A549 (cell line): ENCODE measurements at regions not wholly inside any gene's neighbourhood (a gene's known extent, or its start where the extent isn't known, plus 50 kb on each side); places are given as distances from the start of the nearest gene placed in this dataset.

Source experiments
- ATAC-seq, 2 experiments: fragments of 200-7000 bp in 1 of 2; fragments of >200 bp in 1 of 2; cut with Nextera tagmentation in 1 of 2; cut with Tn5 transposase in 1 of 2; 3 replicates each; pipeline versions ENCODE4 v1.8.0 to v1.9.1; 2018 to 2020; ENCODE audit warnings: mild to moderate bottlenecking in 1 of 2, moderate library complexity in 1 of 2
- CTCF ChIA-PET: fragments of 300-600 bp; sonication (Branson Sonifier 250); formaldehyde crosslinking; extraction: SDS; loops from one replicate; lab custom pipeline; 2021; ENCODE audit warnings: antibody characterized with exemption, inconsistent platforms; lab: Yijun Ruan, JAX
- POLR2A ChIA-PET: fragments of 350-600 bp; formaldehyde crosslinking; extraction: SDS; loops from one replicate; lab custom pipeline; 2021; ENCODE audit warnings: antibody characterized with exemption, inconsistent platforms; lab: Yijun Ruan, JAX
- DNase-seq, 2 experiments: peaks; one replicate each; pipeline versions ENCODE4 v3.0.0 to v3.0.0-alpha.2; 2011 to 2016; ENCODE audit warnings: low read depth in 1 of 2, low spot score in 1 of 2
- FAIRE-seq: peaks from 2 replicates; lab custom pipeline; 2011; peaks lifted over from hg19 to GRCh38; lab: Jason Lieb, UNC
- H3K27ac ChIP-seq, 2 experiments: fragments of >200 bp; sonication (Bioruptor Twin); formaldehyde crosslinking; 3 replicates each; pipeline ENCODE4 v1.5.1; 2016 to 2017
- H3K4me1 ChIP-seq: fragments of >200 bp; sonication (Bioruptor Twin); formaldehyde crosslinking; 3 replicates; pipeline ENCODE4 v1.6.1; 2016
- H3K4me2 ChIP-seq: fragments of >200 bp; sonication (Bioruptor Twin); formaldehyde crosslinking; 3 replicates; pipeline ENCODE4 v1.6.1; 2016
- H3K4me3 ChIP-seq: fragments of >200 bp; sonication (Bioruptor Twin); formaldehyde crosslinking; 3 replicates; pipeline ENCODE4 v1.5.1; 2016
- H3K9me3 ChIP-seq: fragments of >200 bp; sonication (Bioruptor Twin); formaldehyde crosslinking; 3 replicates; pipeline ENCODE4 v1.6.1; 2016
- ATOH8 ChIP-seq: fragments of 250-450 bp; sonication (Bioruptor Pico); IDR thresholded peaks from 2 replicates; pipeline ENCODE4 v1.5.0; 2020; ENCODE audit warnings: low read depth, mild to moderate bottlenecking, moderate library complexity
- BCL3 ChIP-seq: fragments of >200 bp; sonication (Bioruptor Twin); formaldehyde crosslinking; IDR thresholded peaks from 3 replicates; pipeline ENCODE4 v1.6.1; 2016
- BHLHE40 ChIP-seq: IDR thresholded peaks from 2 replicates; pipeline ENCODE4 v1.6.1; 2012; ENCODE audit warnings: low read depth, low read length, inconsistent platforms
- CBX2 ChIP-seq: fragments of 200-600 bp; sonication (generic); IDR thresholded peaks from 2 replicates; pipeline ENCODE4 v1.6.1; 2016; ENCODE audit warnings: low read depth, mild to moderate bottlenecking, borderline replicate concordance
- CEBPB ChIP-seq, 2 experiments: fragments of >200 bp in 1 of 2; sonication (Bioruptor Twin) in 1 of 2; formaldehyde crosslinking in 1 of 2; IDR thresholded peaks; 2 replicates each; pipeline ENCODE4 v1.6.1; 2012 to 2016
- CHD4 ChIP-seq: fragments of 200-600 bp; sonication (generic); IDR thresholded peaks from 2 replicates; pipeline ENCODE4 v1.6.1; 2016; ENCODE audit warnings: antibody characterized with exemption, mild to moderate bottlenecking, borderline replicate concordance
- EHF ChIP-seq: fragments of 250-450 bp; sonication (Bioruptor Pico); IDR thresholded peaks from 2 replicates; pipeline ENCODE4 v1.5.0; 2020; ENCODE audit warnings: mild to moderate bottlenecking
- EHMT2 ChIP-seq: fragments of 200-600 bp; sonication (generic); IDR thresholded peaks from 2 replicates; pipeline ENCODE4 v1.6.1; 2016; ENCODE audit warnings: antibody characterized with exemption, low read depth, mild to moderate bottlenecking, moderate library complexity
- EP300 ChIP-seq, 2 experiments: fragments of >200 bp; sonication (Bioruptor Twin); formaldehyde crosslinking; IDR thresholded peaks; 2 replicates in 1 of 2; 3 replicates in 1 of 2; pipeline ENCODE4 v1.6.1; 2016 to 2017
- ESRRA ChIP-seq: fragments of 150-350 bp; IDR thresholded peaks from 2 replicates; pipeline ENCODE4 v1.6.1; 2014; ENCODE audit warnings: mild to moderate bottlenecking, low read length, borderline replicate concordance
- HEYL ChIP-seq: fragments of 250-450 bp; sonication (Bioruptor Pico); IDR thresholded peaks from 2 replicates; pipeline ENCODE4 v1.8.0; 2021; ENCODE audit warnings: mild to moderate bottlenecking, moderate library complexity
- HOXB13 ChIP-seq: fragments of 250-450 bp; sonication (Bioruptor Pico); IDR thresholded peaks from 2 replicates; pipeline ENCODE4 v1.5.0; 2020; ENCODE audit warnings: low read depth, mild to moderate bottlenecking, moderate library complexity
- HOXB5 ChIP-seq: fragments of 250-450 bp; sonication (Bioruptor Pico); IDR thresholded peaks from 2 replicates; pipeline ENCODE4 v1.5.0; 2020; ENCODE audit warnings: mild to moderate bottlenecking, moderate library complexity
- JUNB ChIP-seq: fragments of >200 bp; sonication (Bioruptor Twin); formaldehyde crosslinking; IDR thresholded peaks from 2 replicates; pipeline ENCODE4 v1.6.1; 2016
- MAFK ChIP-seq: fragments of 450-650 bp; IDR thresholded peaks from 2 replicates; pipeline ENCODE4 v1.6.1; 2014; ENCODE audit not compliant: partially characterized antibody
- MYC ChIP-seq: IDR thresholded peaks from 2 replicates; pipeline ENCODE4 v1.6.1; 2012; ENCODE audit warnings: mild to moderate bottlenecking, inconsistent platforms, low read length, improper control_type of control experiment, borderline replicate concordance
- NFE2L2 ChIP-seq: fragments of 150-350 bp; conservative IDR thresholded peaks from 2 replicates; pipeline ENCODE4 v1.6.1; 2014; ENCODE audit warnings: low read length
- NR3C1 ChIP-seq: fragments of >200 bp; sonication (Bioruptor Twin); formaldehyde crosslinking; IDR thresholded peaks from 3 replicates; pipeline ENCODE4 v1.6.1; 2017
- PHF8 ChIP-seq: fragments of 200-600 bp; sonication (generic); IDR thresholded peaks from 2 replicates; pipeline ENCODE4 v1.6.1; 2016; ENCODE audit warnings: low read depth, mild to moderate bottlenecking, antibody characterized with exemption, moderate library complexity, borderline replicate concordance
- POLR2A ChIP-seq: IDR thresholded peaks from 2 replicates; pipeline ENCODE4 v1.6.1; 2012; ENCODE audit warnings: mild to moderate bottlenecking, low read length
- RAD21 ChIP-seq, 2 experiments: fragments of >200 bp in 1 of 2; sonication (Bioruptor Twin) in 1 of 2; formaldehyde crosslinking in 1 of 2; IDR thresholded peaks in 1 of 2; conservative IDR thresholded peaks in 1 of 2; 2 replicates in 1 of 2; 3 replicates in 1 of 2; pipeline ENCODE4 v1.6.1; 2012 to 2018; ENCODE audit warnings: inconsistent platforms in 1 of 2
- ZFP36 ChIP-seq: fragments of 450-650 bp; IDR thresholded peaks from 2 replicates; pipeline ENCODE4 v1.6.1; 2014; ENCODE audit warnings: borderline replicate concordance; ENCODE audit not compliant: partially characterized antibody
- ZSCAN20 ChIP-seq: fragments of 250-450 bp; sonication (Bioruptor Pico); IDR thresholded peaks from 2 replicates; pipeline ENCODE4 v1.8.0; 2022; ENCODE audit warnings: mild to moderate bottlenecking, moderate library complexity
- WGBS: methylation state at CpG from one replicate; pipeline ENCODE4 v1.1.6; 2017; ENCODE audit errors: missing lambda C conversion rate; 5-methylcytosine and 5-hydroxymethylcytosine counted together
- TF ChIP-seq, protein P1 (sequence below): IDR thresholded peaks from 2 replicates; pipeline ENCODE4 v1.6.1; 2012
- TF ChIP-seq, protein P2 (sequence below): fragments of >200 bp; sonication (Bioruptor Twin); formaldehyde crosslinking; IDR thresholded peaks from 3 replicates; pipeline ENCODE4 v1.5.1; 2016
- TF ChIP-seq, protein P3 (sequence below): fragments of 150-350 bp; IDR thresholded peaks from 2 replicates; pipeline ENCODE4 v1.6.1; 2014; ENCODE audit warnings: low read depth, mild to moderate bottlenecking, low read length

DNA sequence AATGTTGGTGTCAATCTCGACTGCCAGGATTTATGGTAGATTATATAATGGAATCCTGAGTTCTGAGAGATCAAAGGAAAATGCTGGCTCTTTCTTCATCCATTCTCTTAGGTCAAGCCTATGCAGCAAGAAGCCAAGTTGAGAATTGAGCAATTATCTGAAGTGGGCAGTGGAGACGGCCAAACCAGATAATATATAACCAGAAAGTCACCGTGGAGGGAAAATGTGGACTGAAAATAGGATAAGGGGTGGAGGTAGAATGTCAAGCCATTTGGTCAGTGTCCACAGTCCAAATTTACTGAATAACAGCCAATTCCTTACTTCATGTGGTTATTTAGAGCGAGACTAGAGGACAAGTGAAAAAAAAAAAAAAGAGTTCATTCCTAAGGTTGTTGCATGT lies 107.8 kb upstream of the ESR1 start:
- TF ChIP-seq PHF8 (no peak), JUNB (no peak), CEBPB (IDR thresholded peaks at IDR 0.05) (no peak), BCL3 (no peak), POLR2A (no peak), HEYL (no peak), EHF (no peak), RAD21 (conservative IDR thresholded peaks at IDR 0.05 in 1 of 2, IDR thresholded peaks at IDR 0.05 in 1 of 2) (no peak), ZSCAN20 (CRISPR knock-in tag) (no peak), ZFP36 (no peak), MYC (no peak)
- TF ChIP-seq, protein P1, sequence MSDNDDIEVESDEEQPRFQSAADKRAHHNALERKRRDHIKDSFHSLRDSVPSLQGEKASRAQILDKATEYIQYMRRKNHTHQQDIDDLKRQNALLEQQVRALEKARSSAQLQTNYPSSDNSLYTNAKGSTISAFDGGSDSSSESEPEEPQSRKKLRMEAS = no peak
- ChIA-PET POLR2A (no interaction called here), CTCF (no interaction called here)
- Histone ChIP-seq H3K4me2 (no peak overlapping the region), H3K4me3 (no peak overlapping the region), H3K4me1 (no peaks in the 10 kb centered on the region), H3K9me3 (no peaks in the 10 kb centered on the region), H3K27ac (no peak overlapping the region)
- 27% methylated on average over 4 of the region's 4 CpGs for WGBS
- no peak for DNase-seq
- no peak for FAIRE-seq
- no peak for ATAC-seq

DNA sequence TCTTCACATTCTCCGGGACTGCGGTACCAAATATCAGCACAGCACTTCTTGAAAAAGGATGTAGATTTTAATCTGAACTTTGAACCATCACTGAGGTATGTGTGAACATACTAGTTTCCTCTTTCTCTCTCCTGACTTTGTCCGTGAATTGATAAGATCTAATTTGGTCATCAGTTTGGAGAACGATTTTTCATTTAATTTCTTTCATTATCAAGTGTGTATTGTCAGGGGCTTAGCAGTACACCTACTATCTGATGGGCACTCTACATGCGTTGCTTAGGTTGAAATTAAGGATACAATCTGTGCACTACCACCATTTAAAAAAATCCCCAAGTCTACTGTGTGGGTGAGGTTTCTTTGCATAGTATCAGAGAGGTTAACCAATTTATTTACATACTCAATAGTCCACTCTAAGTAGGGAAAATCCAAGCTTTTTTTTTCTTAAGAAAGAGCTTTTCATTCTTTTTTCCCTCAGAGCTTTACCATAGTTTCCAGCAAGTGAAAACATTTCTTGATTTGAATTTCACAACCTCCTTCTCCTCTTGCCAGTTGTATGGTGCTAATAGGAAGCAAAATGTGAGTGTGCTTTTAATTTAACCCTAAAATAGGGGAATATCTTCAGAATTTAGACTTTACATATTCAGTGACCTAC lies 105.4 kb upstream of the ESR1 start:
- CTCF ChIA-PET = no interaction called here
- WGBS = 58% methylated on average over 5 of the region's 5 CpGs
- no peak for ATAC-seq

DNA sequence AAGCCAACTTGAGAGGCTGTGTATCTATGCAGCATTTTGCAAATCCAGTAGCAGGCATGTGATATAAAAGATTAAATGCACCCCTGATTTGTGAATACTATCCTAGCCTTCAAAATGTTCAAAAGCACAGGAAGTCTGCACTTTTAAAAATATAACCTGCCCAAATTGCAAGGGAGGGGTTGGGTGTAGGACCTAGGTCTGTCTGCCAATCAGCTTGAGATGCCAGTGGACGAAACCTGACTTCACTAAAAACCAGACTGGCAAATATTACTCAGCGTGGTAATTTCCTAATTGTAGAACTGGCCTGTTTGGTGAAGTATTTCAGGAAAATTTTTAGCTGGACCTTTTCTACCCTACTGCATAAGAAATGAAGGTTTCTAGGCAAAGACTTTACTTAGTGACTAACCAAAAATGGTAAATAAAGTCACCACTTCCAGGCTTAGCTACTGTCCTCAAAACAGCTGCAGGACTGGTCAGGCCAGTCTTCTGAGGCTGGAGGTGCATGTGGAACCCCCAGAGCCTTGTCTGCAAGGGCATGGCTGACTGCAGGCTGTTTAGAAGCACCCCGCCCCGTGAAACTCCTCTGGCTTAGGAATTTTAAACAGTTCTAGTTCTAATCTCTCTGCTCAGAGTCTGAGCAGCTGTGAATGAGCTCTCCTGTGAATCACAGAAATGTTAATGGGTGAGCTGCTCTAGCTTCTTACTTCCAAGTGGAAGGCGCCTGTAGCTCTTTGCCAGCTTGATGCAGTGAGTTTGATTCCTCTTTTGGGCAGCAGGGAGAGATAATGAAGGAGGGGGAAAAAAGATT lies 104.4 kb upstream of the ESR1 start:
- DNase-seq (no peak), ATAC-seq (no peak), FAIRE-seq (no peak)
- no peak overlapping the region for H3K4me3 ChIP-seq
- no peaks in the 10 kb centered on the region for H3K9me3 ChIP-seq
- 30% methylated on average over 3 of the region's 5 CpGs for WGBS
- H3K27ac ChIP-seq = no peak overlapping the region
- H3K4me1 ChIP-seq = no peaks in the 10 kb centered on the region
- H3K4me2 ChIP-seq = no peak overlapping the region
- ChIA-PET POLR2A (no interaction called here), CTCF (no interaction called here)
- TF ChIP-seq NFE2L2 (no peak), NR3C1 (no peak), CBX2 (no peak), HOXB13 (no peak), EHMT2 (no peak), BHLHE40 (no peak), HOXB5 (CRISPR knock-in tag) (no peak), RAD21 (conservative IDR thresholded peaks at IDR 0.05 in 1 of 2, IDR thresholded peaks at IDR 0.05 in 1 of 2) (no peak), CHD4 (no peak), ATOH8 (CRISPR knock-in tag) (no peak), MAFK (no peak), EP300 (IDR thresholded peaks at IDR 0.05) (no peak)
- TF ChIP-seq, protein P2, sequence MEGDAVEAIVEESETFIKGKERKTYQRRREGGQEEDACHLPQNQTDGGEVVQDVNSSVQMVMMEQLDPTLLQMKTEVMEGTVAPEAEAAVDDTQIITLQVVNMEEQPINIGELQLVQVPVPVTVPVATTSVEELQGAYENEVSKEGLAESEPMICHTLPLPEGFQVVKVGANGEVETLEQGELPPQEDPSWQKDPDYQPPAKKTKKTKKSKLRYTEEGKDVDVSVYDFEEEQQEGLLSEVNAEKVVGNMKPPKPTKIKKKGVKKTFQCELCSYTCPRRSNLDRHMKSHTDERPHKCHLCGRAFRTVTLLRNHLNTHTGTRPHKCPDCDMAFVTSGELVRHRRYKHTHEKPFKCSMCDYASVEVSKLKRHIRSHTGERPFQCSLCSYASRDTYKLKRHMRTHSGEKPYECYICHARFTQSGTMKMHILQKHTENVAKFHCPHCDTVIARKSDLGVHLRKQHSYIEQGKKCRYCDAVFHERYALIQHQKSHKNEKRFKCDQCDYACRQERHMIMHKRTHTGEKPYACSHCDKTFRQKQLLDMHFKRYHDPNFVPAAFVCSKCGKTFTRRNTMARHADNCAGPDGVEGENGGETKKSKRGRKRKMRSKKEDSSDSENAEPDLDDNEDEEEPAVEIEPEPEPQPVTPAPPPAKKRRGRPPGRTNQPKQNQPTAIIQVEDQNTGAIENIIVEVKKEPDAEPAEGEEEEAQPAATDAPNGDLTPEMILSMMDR = no peak
- TF ChIP-seq, protein P3, sequence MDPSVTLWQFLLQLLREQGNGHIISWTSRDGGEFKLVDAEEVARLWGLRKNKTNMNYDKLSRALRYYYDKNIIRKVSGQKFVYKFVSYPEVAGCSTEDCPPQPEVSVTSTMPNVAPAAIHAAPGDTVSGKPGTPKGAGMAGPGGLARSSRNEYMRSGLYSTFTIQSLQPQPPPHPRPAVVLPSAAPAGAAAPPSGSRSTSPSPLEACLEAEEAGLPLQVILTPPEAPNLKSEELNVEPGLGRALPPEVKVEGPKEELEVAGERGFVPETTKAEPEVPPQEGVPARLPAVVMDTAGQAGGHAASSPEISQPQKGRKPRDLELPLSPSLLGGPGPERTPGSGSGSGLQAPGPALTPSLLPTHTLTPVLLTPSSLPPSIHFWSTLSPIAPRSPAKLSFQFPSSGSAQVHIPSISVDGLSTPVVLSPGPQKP = no peak

More for the DNA sequence above, 105.4 kb upstream of the ESR1 start:
- TF ChIP-seq BHLHE40 = no peak
- no peak for TF ChIP-seq ESRRA
- no peak for TF ChIP-seq ATOH8 (CRISPR knock-in tag)
- TF ChIP-seq PHF8 = no peak
- no peak overlapping the region for H3K27ac ChIP-seq
- H3K4me3 ChIP-seq = no peak overlapping the region
- no peak for FAIRE-seq
- H3K9me3 ChIP-seq = no peaks in the 10 kb centered on the region
- POLR2A ChIA-PET = no interaction called here
- H3K4me2 ChIP-seq = no peak overlapping the region
- H3K4me1 ChIP-seq = no peaks in the 10 kb centered on the region
- DNase-seq = no peak
